Activated CD4-positive, CD25-positive, alpha-beta regulatory T cell (primary cell): ENCODE measurements at regions not wholly inside any gene's neighbourhood (a gene's known extent, or its start where the extent isn't known, plus 50 kb on each side); places are given as distances from the start of the nearest gene placed in this dataset.

ENCODE experiments used
- DNase-seq, 4 experiments: peaks; one replicate each; lab custom pipeline; 2025; lab: John Stamatoyannopoulos, UW

GRCh38 chr18:28831908-28832307 is 655.0 kb upstream of the CDH2 start:
- DNase-seq: no peak

GRCh38 chr18:28831476-28831875 is 654.5 kb upstream of the CDH2 start:
- no peak for DNase-seq

- DNase-seq: no peak
Observed at GRCh38 chr18:28826107-28826506, 649.2 kb upstream of the CDH2 start.

GRCh38 chr18:28824183-28824574 is 647.2 kb upstream of the CDH2 start:
- DNase-seq: no peak

GRCh38 chr18:28823506-28824182 is 646.7 kb upstream of the CDH2 start:
- no peak for DNase-seq

- no peak for DNase-seq
Observed at GRCh38 chr18:28820353-28820752, 643.4 kb upstream of the CDH2 start.

GRCh38 chr18:28816155-28816554 is 639.2 kb upstream of the CDH2 start:
- no peak for DNase-seq

GRCh38 chr18:28814365-28814764 is 637.4 kb upstream of the CDH2 start:
- no peak for DNase-seq

GRCh38 chr18:28808373-28808772 is 631.4 kb upstream of the CDH2 start:
- no peak for DNase-seq

GRCh38 chr18:28805491-28805890 is 628.6 kb upstream of the CDH2 start:
- DNase-seq: no peak

- DNase-seq: no peak
Observed at GRCh38 chr18:28804512-28805202, 627.7 kb upstream of the CDH2 start.

- no peak for DNase-seq
Observed at GRCh38 chr18:28802546-28802945, 625.6 kb upstream of the CDH2 start.

- no peak for DNase-seq
Observed at GRCh38 chr18:28801876-28802275, 624.9 kb upstream of the CDH2 start.

GRCh38 chr18:28794459-28795245 is 617.7 kb upstream of the CDH2 start:
- no peak for DNase-seq

GRCh38 chr18:28793901-28794300 is 617.0 kb upstream of the CDH2 start:
- DNase-seq: no peak

- DNase-seq: no peak
Observed at GRCh38 chr18:28792404-28793086, 615.6 kb upstream of the CDH2 start.

GRCh38 chr18:28791101-28791500 is 614.2 kb upstream of the CDH2 start:
- DNase-seq: no peak

GRCh38 chr18:28789502-28789901 is 612.6 kb upstream of the CDH2 start:
- no peak for DNase-seq

- no peak for DNase-seq
Observed at GRCh38 chr18:28786926-28787325, 610.0 kb upstream of the CDH2 start.

GRCh38 chr18:28781616-28782362 is 604.9 kb upstream of the CDH2 start:
- no peak for DNase-seq

GRCh38 chr18:28778706-28779105 is 601.8 kb upstream of the CDH2 start:
- no peak for DNase-seq

GRCh38 chr18:28777756-28778155 is 600.8 kb upstream of the CDH2 start:
- DNase-seq: no peak
